GM18505 (cell line): ENCODE measurements at regions not wholly inside any gene's neighbourhood (a gene's known extent, or its start where the extent isn't known, plus 50 kb on each side); places are given as distances from the start of the nearest gene placed in this dataset.
"Not testable (repeated sequence)": the region's sequence is repeated elsewhere in the genome, so short reads cannot be mapped to it uniquely, and the experiment has no call there.

Experiments
- ATAC-seq: cut with Tn5 transposase; IDR thresholded peaks from one replicate; pipeline ENCODE4 v1.9.1; 2021; ENCODE audit not compliant: unreplicated experiment
- POLR2A ChIP-seq: IDR thresholded peaks from 4 replicates; pipeline ENCODE4 v1.6.1; 2011; ENCODE audit warnings: borderline replicate concordance; ENCODE audit not compliant: insufficient read depth, insufficient read length; ENCODE audit errors: extremely low read depth

- no peak for ATAC-seq
- no peak for TF ChIP-seq POLR2A
Observed at GRCh38 chr11:23574149-23574548, 713.9 kb upstream of the CCDC179 start.

DNA sequence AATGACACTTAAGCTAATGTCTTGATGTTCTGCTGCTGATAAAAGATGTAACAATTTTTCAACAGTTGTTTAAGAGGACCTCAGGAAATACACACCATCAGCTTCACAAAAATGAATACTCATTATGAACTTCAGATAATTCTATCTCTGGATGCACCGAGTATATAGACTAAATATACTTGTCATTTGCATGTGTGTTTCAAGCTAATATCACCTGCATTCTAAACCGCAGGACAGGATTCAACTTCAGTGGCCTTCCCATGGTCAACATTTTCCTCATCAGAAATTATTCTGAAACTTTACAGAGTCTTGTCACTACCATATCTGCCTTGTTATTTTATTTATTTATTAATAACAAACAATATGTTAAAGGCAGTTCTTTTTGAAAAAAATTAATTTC lies 717.0 kb upstream of the CCDC179 start:
- TF ChIP-seq POLR2A, result no peak

GRCh38 chr11:23585416-23586104 lies 725.3 kb upstream of the CCDC179 start:
- TF ChIP-seq POLR2A, result no peak
- no peak for ATAC-seq

More for the DNA sequence above, 717.0 kb upstream of the CCDC179 start:
- ATAC-seq, result no peak

DNA sequence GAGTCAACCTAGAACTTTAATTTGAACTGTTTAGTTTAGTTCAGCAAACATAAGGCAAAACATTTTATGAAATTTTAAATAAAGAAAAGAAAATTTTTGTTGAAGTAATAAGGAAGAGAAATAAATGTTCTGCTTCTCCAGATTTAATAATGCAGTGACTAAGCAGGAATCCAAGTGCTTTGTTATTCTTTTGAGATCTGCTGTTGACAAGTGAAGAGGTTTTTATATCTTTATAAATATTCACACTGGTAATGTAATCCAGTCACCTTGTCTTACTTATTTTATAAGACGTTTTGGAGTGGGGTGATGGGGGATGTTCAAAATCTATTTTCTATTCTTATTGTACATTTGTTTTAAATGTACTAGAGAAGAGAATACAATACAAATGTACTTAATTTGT lies 725.9 kb upstream of the CCDC179 start:
- no peak for TF ChIP-seq POLR2A
- no peak for ATAC-seq

DNA sequence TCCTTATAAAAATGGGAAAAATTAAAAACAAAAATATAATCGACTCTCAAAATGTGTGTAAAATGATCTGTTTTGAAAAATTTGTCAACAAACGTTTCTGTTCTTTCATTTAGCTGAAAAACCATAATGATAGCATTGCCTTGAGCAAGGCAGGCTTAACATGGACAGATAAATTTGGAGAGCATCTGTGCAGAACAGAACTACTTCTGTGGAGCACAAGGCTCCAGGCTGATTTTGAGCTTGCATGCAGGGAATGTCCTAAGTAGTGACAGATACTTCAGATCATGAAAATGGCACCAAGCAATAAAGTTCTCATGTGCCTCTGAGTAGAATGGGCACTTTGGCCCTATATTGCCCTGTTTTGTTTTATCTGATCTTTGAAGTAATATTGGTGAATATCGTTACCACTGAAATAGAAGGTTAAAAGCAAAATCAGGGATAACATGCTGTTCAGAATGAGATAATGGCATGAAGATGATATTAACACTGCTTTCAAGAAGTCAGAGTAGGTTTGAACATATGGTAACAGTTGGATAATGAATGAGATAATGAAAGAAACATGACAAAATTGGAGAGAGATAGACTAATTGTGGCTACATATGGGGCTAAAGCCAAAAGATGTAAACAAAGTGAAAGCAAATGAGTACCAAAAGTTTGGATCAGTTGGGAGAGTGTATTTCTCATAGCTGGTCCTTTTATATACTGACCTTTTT lies 730.5 kb upstream of the CCDC179 start:
- TF ChIP-seq POLR2A, result no peak

GRCh38 chr11:23594755-23595154 lies 734.5 kb upstream of the CCDC179 start:
- ATAC-seq, result no peak
- TF ChIP-seq POLR2A, result no peak

More for the DNA sequence above, 730.5 kb upstream of the CCDC179 start:
- ATAC-seq, result no peak

- no peak for ATAC-seq
- TF ChIP-seq POLR2A, result no peak
Observed at GRCh38 chr11:23604966-23605365, 744.7 kb upstream of the CCDC179 start.

DNA sequence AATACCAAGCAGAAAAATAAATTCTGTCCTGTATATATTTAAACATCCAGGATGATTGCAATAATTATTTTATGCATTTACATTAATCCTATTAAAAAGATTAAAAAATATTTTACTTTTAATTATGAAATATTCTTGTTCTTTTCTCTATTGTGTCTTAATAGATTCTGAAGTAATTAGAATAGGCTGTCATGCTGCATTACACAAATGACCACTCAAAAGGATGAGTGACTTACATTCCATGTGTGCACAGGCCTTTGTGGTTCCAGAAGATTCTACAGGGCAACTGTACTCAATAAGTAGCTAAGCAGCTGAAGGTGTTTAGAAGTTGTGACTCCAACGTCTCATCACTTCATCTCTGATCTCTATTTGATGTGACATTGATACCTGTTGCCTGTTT lies 745.9 kb upstream of the CCDC179 start:
- TF ChIP-seq POLR2A, result no peak
- ATAC-seq, result no peak

DNA sequence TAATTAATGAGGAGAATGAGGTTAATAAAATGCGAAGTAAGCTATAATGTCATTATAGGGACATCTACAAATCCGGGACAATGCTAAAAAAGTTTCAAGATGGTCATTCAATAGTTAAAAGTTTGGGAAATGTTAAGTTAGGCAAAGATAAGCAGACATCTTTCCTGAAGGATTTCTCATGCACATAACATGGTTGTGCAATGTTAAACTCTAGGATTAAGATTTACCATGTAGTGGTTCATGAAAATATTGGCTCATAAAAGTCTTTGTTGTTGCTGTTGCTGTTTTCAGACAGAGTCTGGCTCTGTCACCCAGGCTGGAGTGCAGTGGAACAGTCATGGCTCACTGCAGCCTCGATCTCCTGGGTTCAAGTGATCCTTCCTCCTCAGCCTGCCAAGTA lies 751.5 kb upstream of the CCDC179 start:
- TF ChIP-seq POLR2A, result no peak
- ATAC-seq, result no peak

- ATAC-seq, result no peak
- no peak for TF ChIP-seq POLR2A
Observed at GRCh38 chr11:23620617-23621016, 760.3 kb upstream of the CCDC179 start.

DNA sequence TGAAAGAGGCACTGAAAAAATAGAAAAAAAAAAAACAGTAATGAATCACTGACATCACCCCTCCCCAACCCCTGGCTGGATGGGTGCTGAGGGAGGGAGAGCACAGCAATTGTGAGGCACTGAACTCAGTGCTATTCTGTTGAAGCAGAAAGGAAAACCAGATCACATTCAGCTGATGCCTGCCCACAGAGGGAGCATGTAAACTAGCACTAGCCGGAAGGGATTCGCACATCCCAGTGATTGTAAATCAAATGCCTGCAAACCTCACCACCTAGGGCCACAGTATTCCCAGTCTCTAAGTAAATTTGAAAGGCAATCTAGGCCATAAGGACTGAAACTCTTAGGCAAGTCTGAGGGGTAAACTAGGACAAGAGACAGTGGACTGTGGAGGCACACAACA lies 772.0 kb upstream of the CCDC179 start:
- ATAC-seq, result no peak
- no peak for TF ChIP-seq POLR2A

- ATAC-seq, result no peak
Observed at GRCh38 chr11:23644443-23644842, 784.2 kb upstream of the CCDC179 start.

DNA sequence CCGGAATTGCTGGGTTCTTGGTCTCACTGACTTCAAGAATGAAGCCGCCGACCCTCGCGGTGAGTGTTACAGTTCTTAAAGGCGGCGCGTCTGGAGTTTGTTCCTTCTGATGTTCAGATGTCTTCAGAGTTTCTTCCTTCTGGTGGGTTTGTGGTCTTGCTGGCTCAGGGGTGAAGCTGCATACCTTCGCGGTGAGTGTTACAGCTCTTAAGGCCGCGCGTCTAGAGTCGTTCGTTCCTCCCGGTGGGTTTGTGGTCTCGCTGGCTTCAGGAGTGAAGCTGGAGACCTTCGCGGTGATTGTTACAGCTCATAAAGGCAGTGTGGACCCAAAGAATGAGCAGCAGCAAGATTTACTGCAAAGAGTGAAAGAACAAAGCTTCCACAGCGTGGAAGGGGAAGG lies 792.1 kb upstream of the CCDC179 start:
- ATAC-seq, result not testable (repeated sequence)

More at GRCh38 chr11:23644443-23644842, 784.2 kb upstream of the CCDC179 start:
- TF ChIP-seq POLR2A, result no peak

- ATAC-seq, result no peak
- no peak for TF ChIP-seq POLR2A
Observed at GRCh38 chr11:23653071-23653675, 792.9 kb upstream of the CCDC179 start.

GRCh38 chr11:23668324-23668723 lies 808.0 kb upstream of the CCDC179 start:
- no peak for ATAC-seq
- no peak for TF ChIP-seq POLR2A

DNA sequence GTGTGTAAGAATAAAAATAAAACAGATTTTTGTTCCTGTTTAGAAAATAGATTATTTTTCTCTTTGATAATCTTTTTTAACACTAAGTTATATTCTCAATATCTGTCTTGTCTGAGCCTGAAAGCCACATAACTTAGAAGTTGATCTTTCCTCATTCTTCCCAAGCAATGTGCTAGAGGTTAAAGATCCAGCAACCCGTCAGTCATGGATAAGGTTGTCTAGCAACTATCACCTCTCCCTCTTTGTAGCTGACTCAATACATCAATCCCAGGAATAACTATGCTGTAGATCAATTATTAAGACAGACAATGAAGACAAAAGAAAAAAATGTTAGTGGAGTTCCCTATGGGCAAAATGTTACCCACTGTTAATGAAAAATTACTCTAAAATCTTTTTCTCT lies 813.1 kb upstream of the CCDC179 start:
- no peak for ATAC-seq
- no peak for TF ChIP-seq POLR2A
